CD8-positive, alpha-beta memory T cell (primary cell): ENCODE measurements at regions not wholly inside any gene's neighbourhood (a gene's known extent, or its start where the extent isn't known, plus 50 kb on each side); places are given as distances from the start of the nearest gene placed in this dataset.
"Not testable (repeated sequence)": the region's sequence is repeated elsewhere in the genome, so short reads cannot be mapped to it uniquely, and the experiment has no call there.

ENCODE experiments used
- CTCF ChIA-PET: fragments of 350-600 bp; sonication (Branson Sonifier 250); formaldehyde crosslinking; loops from one replicate; lab custom pipeline; 2021; ENCODE audit warnings: antibody characterized with exemption; lab: Charles Lee
- POLR2A ChIA-PET: fragments of 350-600 bp; sonication (Branson Sonifier 250); formaldehyde crosslinking; loops from one replicate; lab custom pipeline; 2021; ENCODE audit warnings: antibody characterized with exemption; lab: Charles Lee
- DNase-seq, 5 donors: peaks; one replicate each; pipeline versions ENCODE4 v3.0.0 to v3.0.0-alpha.2; 2020 to 2022; ENCODE audit warnings: mixed read lengths in 1 of 5
- H3K27ac ChIP-seq: one replicate; pipeline ENCODE4 v1.7.0; 2013; ENCODE audit warnings: low read depth, mild to moderate bottlenecking, low read length, moderate library complexity
- H3K27me3 ChIP-seq: 2 replicates; pipeline ENCODE4 v1.7.0; 2013; ENCODE audit warnings: low read length, mild to moderate bottlenecking; ENCODE audit not compliant: insufficient read depth, poor library complexity, severe bottlenecking
- H3K36me3 ChIP-seq: 2 replicates; pipeline ENCODE4 v1.7.0; 2013; ENCODE audit warnings: mild to moderate bottlenecking, low read length, moderate library complexity; ENCODE audit not compliant: insufficient read depth
- H3K4me1 ChIP-seq: 2 replicates; pipeline ENCODE4 v1.7.0; 2013; ENCODE audit warnings: mild to moderate bottlenecking, low read length, moderate library complexity; ENCODE audit not compliant: insufficient read depth
- H3K4me3 ChIP-seq: 2 replicates; pipeline ENCODE4 v1.7.0; 2013; ENCODE audit warnings: mild to moderate bottlenecking, low read length
- H3K9me3 ChIP-seq: 2 replicates; pipeline ENCODE4 v1.7.0; 2013; ENCODE audit warnings: mild to moderate bottlenecking, low read length
- H3K27ac Mint-ChIP-seq, 8 donors: one replicate each; pipeline ENCODE4 v1.8.0; 2020 to 2021; ENCODE audit warnings: mixed read lengths in 8 of 8, mild to moderate bottlenecking in 6 of 8, inconsistent platforms in 3 of 8, moderate library complexity in 3 of 8
- H3K27me3 Mint-ChIP-seq, 2 donors: one replicate each; pipeline ENCODE4 v1.8.0; 2020 to 2021; ENCODE audit warnings: mixed read lengths in 2 of 2, mild to moderate bottlenecking in 1 of 2, moderate library complexity in 1 of 2
- H3K36me3 Mint-ChIP-seq, 3 donors: one replicate each; pipeline ENCODE4 v1.8.0; 2020 to 2021; ENCODE audit warnings: mixed read lengths in 3 of 3, inconsistent platforms in 1 of 3, mild to moderate bottlenecking in 1 of 3
- H3K4me1 Mint-ChIP-seq, 3 donors: one replicate each; pipeline ENCODE4 v1.8.0; 2020 to 2021; ENCODE audit warnings: mixed read lengths in 3 of 3, inconsistent platforms in 1 of 3, mild to moderate bottlenecking in 1 of 3
- H3K4me3 Mint-ChIP-seq, 7 donors: one replicate each; pipeline ENCODE4 v1.8.0; 2020 to 2021; ENCODE audit warnings: mixed read lengths in 7 of 7, mild to moderate bottlenecking in 6 of 7, moderate library complexity in 4 of 7, inconsistent platforms in 2 of 7
- H3K9me3 Mint-ChIP-seq, 5 donors: one replicate each; pipeline ENCODE4 v1.8.0; 2020 to 2022; ENCODE audit warnings: mixed read lengths in 5 of 5, mild to moderate bottlenecking in 3 of 5, moderate library complexity in 2 of 5, inconsistent platforms in 1 of 5

DNA sequence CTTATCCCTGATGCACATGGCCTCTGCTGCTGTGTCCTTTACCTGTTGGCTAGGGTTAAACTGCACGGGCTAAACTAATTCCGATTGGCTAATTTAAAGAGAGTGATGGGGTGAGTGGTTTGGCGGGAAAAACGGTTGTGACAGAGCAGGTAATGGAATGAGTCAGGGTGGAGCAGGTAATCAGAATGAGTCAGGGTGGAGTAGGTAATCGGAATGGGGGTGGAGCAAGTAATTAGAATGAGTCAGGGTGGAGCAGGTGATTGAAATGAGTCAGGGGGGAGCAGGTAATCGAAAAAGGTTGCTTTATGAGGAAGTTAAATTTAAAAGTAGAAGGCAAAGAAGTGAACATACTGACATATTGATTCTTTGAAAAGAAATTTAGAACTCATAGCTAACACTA lies 185.2 kb downstream of the OTOL1 start:
- H3K27ac Mint-ChIP-seq, H3K4me1 ChIP-seq, H3K36me3 ChIP-seq, H3K27me3 ChIP-seq, DNase-seq, H3K27me3 Mint-ChIP-seq, CTCF ChIA-PET, H3K4me3 Mint-ChIP-seq, H3K36me3 Mint-ChIP-seq, POLR2A ChIA-PET, H3K9me3 ChIP-seq, H3K4me1 Mint-ChIP-seq, H3K4me3 ChIP-seq, H3K27ac ChIP-seq, H3K9me3 Mint-ChIP-seq: not testable (repeated sequence)

DNA sequence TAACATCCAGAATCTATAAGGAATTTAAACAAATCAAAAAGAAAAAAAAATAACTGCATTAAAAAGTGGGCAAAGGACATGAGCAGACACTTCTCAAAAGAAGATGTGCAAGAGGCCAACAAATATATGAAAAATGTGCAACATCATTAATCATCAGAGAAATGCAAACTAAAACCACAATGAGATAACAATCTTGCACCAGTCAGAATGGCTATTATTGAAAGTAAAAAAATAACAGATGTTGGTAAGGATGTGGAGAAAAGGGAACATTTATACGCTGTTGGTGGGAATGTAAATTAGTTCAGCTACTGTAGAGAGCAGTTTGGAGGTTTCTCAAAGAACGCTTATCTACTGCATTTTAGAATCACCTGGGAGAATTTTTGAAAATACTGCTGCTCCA lies 186.1 kb downstream of the OTOL1 start:
- H3K9me3 Mint-ChIP-seq, result peaks cover 2 to 15% (median 4%) of the 10 kb centered on the region in 5 donors
- Histone ChIP-seq H3K4me3 (no peak overlapping the region), H3K27me3 (no peaks in the 10 kb centered on the region), H3K27ac (no peak overlapping the region), H3K36me3 (no peaks in the 10 kb centered on the region), H3K9me3 (no peaks in the 10 kb centered on the region), H3K4me1 (no peaks in the 10 kb centered on the region)
- DNase-seq, result no peak
- H3K4me3 Mint-ChIP-seq, result no peak overlapping the region
- ChIA-PET POLR2A (no interaction called here), CTCF (no interaction called here)
- H3K27me3 Mint-ChIP-seq, result no peaks in the 10 kb centered on the region
- H3K27ac Mint-ChIP-seq, result no peak overlapping the region
- H3K36me3 Mint-ChIP-seq, result no peaks in the 10 kb centered on the region
- no peaks in the 10 kb centered on the region for H3K4me1 Mint-ChIP-seq

DNA sequence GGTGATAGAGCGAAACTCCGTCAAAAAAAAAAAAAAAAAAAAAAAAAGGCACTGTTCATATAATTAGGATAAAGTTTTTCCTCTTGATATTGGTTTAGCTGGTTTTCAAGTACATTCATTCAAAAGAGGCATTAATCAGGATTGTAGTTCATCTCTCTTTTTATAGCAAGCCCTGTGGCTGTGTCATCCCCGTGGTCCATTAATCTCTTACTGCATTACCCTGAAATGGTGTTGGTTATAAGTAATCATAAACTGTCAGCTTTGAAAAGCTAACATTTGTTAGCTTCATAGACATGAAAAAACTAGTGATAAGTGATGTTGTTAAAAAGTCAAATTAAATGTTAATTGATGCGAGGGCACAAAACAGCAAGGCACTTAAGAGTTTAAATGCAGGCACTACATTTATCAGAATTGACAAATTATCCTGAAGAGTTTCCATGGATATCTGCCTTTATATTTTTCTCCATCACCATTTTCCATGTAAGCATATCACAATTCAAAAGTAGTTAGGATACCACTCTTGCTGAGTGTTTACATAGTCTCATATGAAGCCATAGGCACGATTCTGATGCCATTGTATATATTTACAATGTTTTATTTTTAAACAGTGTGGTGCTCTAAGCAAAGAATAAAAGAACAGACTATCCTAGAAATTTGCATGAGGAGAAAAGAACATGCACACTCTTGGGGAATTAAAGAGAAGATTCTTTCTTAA lies 193.1 kb downstream of the OTOL1 start:
- H3K4me1 Mint-ChIP-seq, result no peaks in the 10 kb centered on the region
- H3K4me1 ChIP-seq, result no peaks in the 10 kb centered on the region
- H3K36me3 Mint-ChIP-seq, result no peaks in the 10 kb centered on the region
- POLR2A ChIA-PET, result no interaction called here
- H3K4me3 Mint-ChIP-seq, result no peak overlapping the region
- no peaks in the 10 kb centered on the region for H3K36me3 ChIP-seq
- no peak overlapping the region for H3K27ac Mint-ChIP-seq
- H3K27me3 Mint-ChIP-seq, result no peaks in the 10 kb centered on the region
- no peak overlapping the region for H3K4me3 ChIP-seq
- no peaks in the 10 kb centered on the region for H3K9me3 ChIP-seq
- no peak overlapping the region for H3K27ac ChIP-seq
- CTCF ChIA-PET, result no interaction called here
- peaks cover 2 to 10% (median 4%) of the 10 kb centered on the region in 5 donors for H3K9me3 Mint-ChIP-seq
- H3K27me3 ChIP-seq, result no peaks in the 10 kb centered on the region
- DNase-seq, result no peak

DNA sequence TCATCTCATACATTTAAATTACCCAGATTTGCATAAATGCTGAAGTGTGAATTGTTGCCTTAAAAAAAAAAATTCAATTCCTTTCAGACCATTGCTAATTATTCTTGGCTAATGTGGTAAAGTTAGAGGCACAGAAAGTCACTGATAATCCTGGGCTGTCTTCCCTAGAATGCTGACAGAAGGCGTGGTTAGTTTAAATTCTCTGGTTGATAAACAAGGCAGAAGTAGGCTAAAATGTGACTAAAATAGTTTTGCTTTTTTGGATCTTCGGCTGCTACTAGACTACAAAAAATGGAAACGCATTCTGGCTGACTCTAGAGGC lies 193.7 kb downstream of the OTOL1 start:
- Histone ChIP-seq H3K9me3 (no peaks in the 10 kb centered on the region), H3K27me3 (no peaks in the 10 kb centered on the region), H3K27ac (no peak overlapping the region), H3K4me3 (no peak overlapping the region), H3K4me1 (no peaks in the 10 kb centered on the region), H3K36me3 (no peaks in the 10 kb centered on the region)
- Mint-ChIP-seq H3K9me3 (peaks cover 2 to 10% (median 4%) of the 10 kb centered on the region in 5 donors), H3K27me3 (no peaks in the 10 kb centered on the region), H3K36me3 (no peaks in the 10 kb centered on the region), H3K4me1 (no peaks in the 10 kb centered on the region), H3K4me3 (no peak overlapping the region), H3K27ac (no peak overlapping the region)
- no peak for DNase-seq
- CTCF ChIA-PET, result no interaction called here
- POLR2A ChIA-PET, result no interaction called here

DNA sequence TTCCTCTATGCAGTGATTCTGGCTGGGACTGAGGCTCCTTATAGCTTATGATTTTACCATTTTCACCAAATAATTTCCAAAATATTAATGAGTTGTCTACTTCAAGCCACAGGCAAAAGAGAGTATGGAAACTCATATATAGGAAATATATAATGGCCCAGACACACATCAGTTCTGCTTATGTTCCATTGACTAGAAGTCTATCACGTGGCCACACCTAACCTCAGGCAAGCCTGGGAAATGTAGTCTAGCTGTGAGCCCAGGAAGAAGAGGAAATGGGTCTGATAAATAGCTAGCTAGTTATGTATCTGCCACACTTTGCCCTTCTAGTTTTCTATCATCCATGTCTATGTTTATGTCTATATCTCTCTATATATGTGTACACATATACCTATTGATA lies 195.1 kb downstream of the OTOL1 start:
- H3K4me3 ChIP-seq, result no peak overlapping the region
- H3K27ac Mint-ChIP-seq, result no peak overlapping the region
- CTCF ChIA-PET, result interaction anchor here (0.9 kb wide), 1 partner anchor 16 kb away, joined by 3 read pairs; no protein-coding TSS in a partner anchor

DNA sequence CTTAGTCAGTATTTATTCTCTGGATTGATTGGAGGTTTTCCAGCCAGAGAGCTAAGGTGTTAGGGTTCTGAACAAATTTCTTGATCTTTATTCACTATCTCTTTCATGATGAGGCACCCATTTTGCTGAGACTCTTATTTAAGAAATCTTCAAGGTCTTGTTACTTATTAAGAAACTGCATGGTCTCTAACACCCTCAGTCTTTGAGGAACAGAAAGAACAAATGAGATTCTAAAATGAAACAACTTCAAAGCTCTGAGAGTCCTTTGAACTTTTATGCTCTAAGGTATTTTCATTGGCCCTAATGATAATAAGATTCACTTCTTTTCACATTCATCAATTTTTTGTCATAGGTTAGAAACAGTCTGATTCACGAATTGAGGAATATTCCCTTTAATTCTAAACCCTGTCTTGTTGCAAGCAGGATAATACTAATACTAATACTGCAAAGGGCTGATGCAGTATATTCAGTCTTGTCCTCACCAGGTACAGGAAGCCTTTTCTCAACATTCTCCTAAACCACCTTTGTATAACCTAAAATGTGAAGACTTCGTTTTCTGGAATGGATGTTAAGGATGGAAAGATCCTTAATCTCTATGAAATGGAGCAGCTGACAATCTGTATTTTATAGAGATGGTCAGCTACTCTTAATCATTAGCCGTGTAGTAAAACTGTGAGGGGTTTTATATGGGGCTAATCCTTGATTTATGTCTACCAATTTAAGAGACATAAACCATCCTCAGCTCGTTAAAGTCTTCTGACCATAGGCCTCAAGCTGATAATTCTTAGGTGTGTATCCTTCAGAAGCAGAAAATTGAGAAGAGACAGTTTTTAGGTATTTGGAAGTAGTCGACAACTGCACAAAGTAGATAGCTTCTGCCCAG lies 198.3 kb downstream of the OTOL1 start:
- Histone ChIP-seq H3K4me1 (no peaks in the 10 kb centered on the region), H3K27ac (no peak overlapping the region), H3K36me3 (no peaks in the 10 kb centered on the region), H3K27me3 (no peaks in the 10 kb centered on the region), H3K9me3 (no peaks in the 10 kb centered on the region), H3K4me3 (no peak overlapping the region)
- Mint-ChIP-seq H3K27me3 (no peaks in the 10 kb centered on the region), H3K27ac (no peak overlapping the region), H3K4me1 (no peaks in the 10 kb centered on the region), H3K9me3 (peaks cover 0 to 3% (median 0%) of the 10 kb centered on the region in 5 donors), H3K36me3 (no peaks in the 10 kb centered on the region), H3K4me3 (no peak overlapping the region)
- no peak for DNase-seq
- ChIA-PET CTCF (no interaction called here), POLR2A (no interaction called here)

More for the DNA sequence above, 195.1 kb downstream of the OTOL1 start:
- DNase-seq, result no peak
- Histone ChIP-seq H3K4me1 (no peaks in the 10 kb centered on the region), H3K9me3 (no peaks in the 10 kb centered on the region), H3K27me3 (no peaks in the 10 kb centered on the region), H3K36me3 (no peaks in the 10 kb centered on the region), H3K27ac (no peak overlapping the region)
- no peaks in the 10 kb centered on the region for H3K36me3 Mint-ChIP-seq
- no peak overlapping the region for H3K4me3 Mint-ChIP-seq
- H3K27me3 Mint-ChIP-seq, result no peaks in the 10 kb centered on the region
- POLR2A ChIA-PET, result no interaction called here
- peaks cover 0 to 10% (median 2%) of the 10 kb centered on the region in 5 donors for H3K9me3 Mint-ChIP-seq
- no peaks in the 10 kb centered on the region for H3K4me1 Mint-ChIP-seq

DNA sequence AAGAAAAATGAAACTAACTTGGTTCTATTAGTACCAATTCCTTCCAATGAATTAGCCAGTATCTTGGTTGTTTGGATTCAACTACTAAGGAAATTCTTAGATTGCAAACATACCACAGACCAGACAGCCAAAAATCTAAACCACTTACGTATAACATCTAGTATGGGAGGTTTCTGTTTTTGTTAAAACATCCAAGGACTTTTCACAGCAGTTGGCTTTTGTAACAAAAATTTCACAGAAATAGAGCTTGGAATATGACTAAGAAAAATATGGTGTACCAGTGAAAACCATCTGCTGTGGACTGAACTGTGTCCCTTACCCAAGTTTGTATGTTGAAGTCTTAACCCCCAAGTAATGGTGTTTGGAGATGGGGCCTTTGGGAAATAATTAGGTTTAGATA lies 199.2 kb downstream of the OTOL1 start:
- H3K36me3 ChIP-seq, result no peaks in the 10 kb centered on the region
- H3K36me3 Mint-ChIP-seq, result no peaks in the 10 kb centered on the region
- ChIA-PET CTCF (no interaction called here), POLR2A (no interaction called here)
- H3K27me3 ChIP-seq, result no peaks in the 10 kb centered on the region
- peaks cover 0 to 3% (median 0%) of the 10 kb centered on the region in 5 donors for H3K9me3 Mint-ChIP-seq
- no peak overlapping the region for H3K4me3 Mint-ChIP-seq
- H3K4me1 ChIP-seq, result no peaks in the 10 kb centered on the region
- H3K27me3 Mint-ChIP-seq, result no peaks in the 10 kb centered on the region
- no peak overlapping the region for H3K27ac Mint-ChIP-seq
- no peaks in the 10 kb centered on the region for H3K4me1 Mint-ChIP-seq
- no peak overlapping the region for H3K27ac ChIP-seq
- DNase-seq, result no peak
- H3K9me3 ChIP-seq, result no peaks in the 10 kb centered on the region
- no peak overlapping the region for H3K4me3 ChIP-seq

DNA sequence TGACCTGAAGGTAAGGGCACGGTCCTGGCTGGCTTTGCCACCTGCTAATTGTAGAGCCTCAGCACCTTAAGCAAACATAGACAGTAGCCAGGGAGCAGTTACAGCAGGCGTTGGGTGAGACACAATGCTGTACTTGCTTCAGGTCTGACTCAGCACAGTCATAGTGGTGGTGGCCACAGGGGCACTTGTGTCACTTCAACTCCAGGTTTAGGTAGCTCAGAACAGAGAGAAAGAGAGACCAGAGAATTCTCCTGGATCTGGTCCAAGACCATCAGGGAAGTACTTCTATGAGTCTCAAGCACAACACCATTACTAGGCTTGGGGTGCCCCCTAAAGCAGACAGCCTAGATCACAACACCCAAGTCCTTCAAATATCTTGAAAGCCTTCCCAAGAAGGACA lies 204.4 kb downstream of the OTOL1 start:
- Mint-ChIP-seq H3K36me3 (no peaks in the 10 kb centered on the region), H3K4me3 (no peak overlapping the region), H3K9me3 (peaks cover 0 to 10% (median under 1%) of the 10 kb centered on the region in 5 donors), H3K4me1 (no peaks in the 10 kb centered on the region), H3K27ac (no peak overlapping the region), H3K27me3 (no peaks in the 10 kb centered on the region)
- H3K36me3 ChIP-seq, result no peaks in the 10 kb centered on the region
- no peak for DNase-seq
- no peaks in the 10 kb centered on the region for H3K27me3 ChIP-seq
- H3K4me1 ChIP-seq, result no peaks in the 10 kb centered on the region
- CTCF ChIA-PET, result no interaction called here
- POLR2A ChIA-PET, result no interaction called here
- H3K9me3 ChIP-seq, result no peaks in the 10 kb centered on the region
- H3K4me3 ChIP-seq, result no peak overlapping the region
- no peak overlapping the region for H3K27ac ChIP-seq
